Keratinocyte (primary cell): ENCODE measurements at regions not wholly inside any gene's neighbourhood (a gene's known extent, or its start where the extent isn't known, plus 50 kb on each side); places are given as distances from the start of the nearest gene placed in this dataset.

Experiments used
- DNase-seq: peaks from one replicate; pipeline ENCODE4 v3.0.0-alpha.2; 2011; ENCODE audit warnings: low read depth, missing footprints, low spot score
- FAIRE-seq: peaks from 2 replicates; lab custom pipeline; 2011; peaks lifted over from hg19 to GRCh38; lab: Jason Lieb, UNC
- H2AFZ ChIP-seq: 2 replicates; pipeline ENCODE4 v1.6.0; 2012; ENCODE audit warnings: low read length, control low read depth, inconsistent platforms; ENCODE audit not compliant: control insufficient read depth
- H3K27ac ChIP-seq: 2 replicates; pipeline ENCODE4 v1.5.1; 2011; ENCODE audit warnings: low read length; ENCODE audit not compliant: control insufficient read depth, insufficient read depth
- H3K27me3 ChIP-seq: 3 replicates; pipeline ENCODE4 v1.6.0; 2011; ENCODE audit warnings: low read length; ENCODE audit not compliant: control insufficient read depth, insufficient read depth; ENCODE audit errors: extremely low read depth
- H3K36me3 ChIP-seq, 2 experiments: 2 replicates in 1 of 2; 3 replicates in 1 of 2; pipeline ENCODE4 v1.5.1; 2011; ENCODE audit warnings: low read length in 2 of 2, mild to moderate bottlenecking in 1 of 2; ENCODE audit not compliant: control insufficient read depth in 2 of 2, insufficient read depth in 2 of 2; ENCODE audit errors: extremely low read depth in 1 of 2
- H3K4me1 ChIP-seq: 3 replicates; pipeline ENCODE4 v1.5.1; 2011; ENCODE audit warnings: low read length; ENCODE audit not compliant: control insufficient read depth, insufficient read depth; ENCODE audit errors: extremely low read depth
- H3K4me2 ChIP-seq: 3 replicates; pipeline ENCODE4 v1.6.0; 2011; ENCODE audit warnings: low read depth, low read length; ENCODE audit not compliant: control insufficient read depth, insufficient read depth; ENCODE audit errors: extremely low read depth
- H3K4me3 ChIP-seq, 3 experiments: fragments of 200-600 bp in 1 of 3; sonication (generic) in 1 of 3; 2 replicates in 2 of 3; 3 replicates in 1 of 3; pipeline ENCODE4 v1.5.1; 2011 to 2016; ENCODE audit warnings: low read length in 3 of 3, mild to moderate bottlenecking in 3 of 3, control low read depth in 2 of 3, inconsistent platforms in 1 of 3, low read depth in 1 of 3, mixed read lengths in 1 of 3, mixed run types in 1 of 3, moderate library complexity in 1 of 3; ENCODE audit not compliant: control insufficient read depth in 2 of 3, insufficient read depth in 2 of 3; ENCODE audit errors: extremely low read depth in 1 of 3
- H3K79me2 ChIP-seq: 2 replicates; pipeline ENCODE4 v1.6.0; 2012; ENCODE audit warnings: low read length; ENCODE audit not compliant: control insufficient read depth, insufficient read depth
- H3K9ac ChIP-seq: 3 replicates; pipeline ENCODE4 v1.6.0; 2011; ENCODE audit warnings: low read length; ENCODE audit not compliant: control insufficient read depth, insufficient read depth; ENCODE audit errors: extremely low read depth
- H3K9me1 ChIP-seq: 3 replicates; pipeline ENCODE4 v1.6.0; 2011; ENCODE audit warnings: low read length; ENCODE audit not compliant: control insufficient read depth, insufficient read depth; ENCODE audit errors: extremely low read depth
- H3K9me3 ChIP-seq: 2 replicates; pipeline ENCODE4 v1.5.1; 2012; ENCODE audit warnings: low read depth, low read length; ENCODE audit not compliant: control insufficient read depth
- H4K20me1 ChIP-seq: 3 replicates; pipeline ENCODE4 v1.6.0; 2011; ENCODE audit warnings: low read length; ENCODE audit not compliant: control insufficient read depth, insufficient read depth; ENCODE audit errors: extremely low read depth
- CTCF ChIP-seq, 3 experiments: IDR thresholded peaks in 1 of 3; conservative IDR thresholded peaks in 1 of 3; optimal IDR thresholded peaks in 1 of 3; 2 replicates in 2 of 3; 3 replicates in 1 of 3; pipeline versions ENCODE3 to v1.5.1; 2011; ENCODE audit warnings: low read length in 3 of 3, mild to moderate bottlenecking in 3 of 3, moderate library complexity in 2 of 3, control low read depth in 1 of 3, inconsistent platforms in 1 of 3; ENCODE audit not compliant: insufficient read depth in 2 of 3; ENCODE audit errors: extremely low read depth in 1 of 3
- EZH2 ChIP-seq: IDR thresholded peaks from one replicate; pipeline ENCODE4 v1.6.1; 2012; ENCODE audit warnings: inconsistent platforms, mild to moderate bottlenecking, low read length, moderate library complexity
- dilution Hi-C: fragments of 300-500 bp; cut with MboI; formaldehyde crosslinking; loops from one replicate; pipeline ENCODE4 v1.7.0; 2020; ENCODE audit warnings: low sequenced_read_pairs; ENCODE audit not compliant: extremely low pct_ligation_motif_present

- Histone ChIP-seq H3K36me3 (no peaks in the 10 kb centered on the region), H3K9me1 (no peaks in the 10 kb centered on the region), H2AFZ (no peak overlapping the region), H3K27ac (no peak overlapping the region), H3K4me2 (no peak overlapping the region), H3K9me3 (no peaks in the 10 kb centered on the region), H3K4me3 (no peak overlapping the region), H3K9ac (no peak overlapping the region), H4K20me1 (no peaks in the 10 kb centered on the region), H3K79me2 (no peaks in the 10 kb centered on the region), H3K27me3 (no peaks in the 10 kb centered on the region), H3K4me1 (no peaks in the 10 kb centered on the region)
- dilution Hi-C loops: no loop called here
- TF ChIP-seq CTCF (optimal IDR thresholded peaks at IDR 0.05 in 1 of 3, IDR thresholded peaks at IDR 0.05 in 1 of 3, conservative IDR thresholded peaks at IDR 0.05 in 1 of 3; ENCODE audit: extremely low read depth in 1 of 3, insufficient read depth in 2 of 3, low read length in 3 of 3): no peak
- no peak for TF ChIP-seq EZH2
- FAIRE-seq: no peak
- no peak for DNase-seq
Observed at GRCh38 chr5:12743582-12743981, 839.3 kb upstream of the CTNND2 start.

- no peaks in the 10 kb centered on the region for H3K79me2 ChIP-seq
- TF ChIP-seq CTCF (optimal IDR thresholded peaks at IDR 0.05 in 1 of 3, IDR thresholded peaks at IDR 0.05 in 1 of 3, conservative IDR thresholded peaks at IDR 0.05 in 1 of 3; ENCODE audit: extremely low read depth in 1 of 3, insufficient read depth in 2 of 3, low read length in 3 of 3) (no peak), EZH2 (no peak)
- no peaks in the 10 kb centered on the region for H3K4me1 ChIP-seq
- no peaks in the 10 kb centered on the region for H3K27me3 ChIP-seq
- H2AFZ ChIP-seq: no peak overlapping the region
- no peaks in the 10 kb centered on the region for H3K9me1 ChIP-seq
- H3K4me3 ChIP-seq: no peak overlapping the region
- H3K27ac ChIP-seq: no peak overlapping the region
- FAIRE-seq: no peak
- peaks cover 2% of the 10 kb centered on the region for H3K9me3 ChIP-seq
- no peaks in the 10 kb centered on the region for H4K20me1 ChIP-seq
- no peak overlapping the region for H3K9ac ChIP-seq
- H3K36me3 ChIP-seq: no peaks in the 10 kb centered on the region
- no peak for DNase-seq
- H3K4me2 ChIP-seq: no peak overlapping the region
- dilution Hi-C loops: no loop called here
Observed at GRCh38 chr5:12730354-12730753, 826.1 kb upstream of the CTNND2 start.
